ENCODE measurements at regions not wholly inside any gene's neighbourhood (a gene's known extent, or its start where the extent isn't known, plus 50 kb on each side); places are given as distances from the start of the nearest gene placed in this dataset.
"Not testable (repeated sequence)": the region's sequence is repeated elsewhere in the genome, so short reads cannot be mapped to it uniquely, and the experiment has no call there.

- DNase-seq = no peak
- in situ Hi-C loops (cut with HindIII; ENCODE audit: low pct_ligation_motif_present, low pct_unique_long_range_greater_than_20kb, low sequenced_read_pairs) = no loop called here
Observed at GRCh38 chr10:6997509-6997908, 413.3 kb downstream of the SFMBT2 start.

- in situ Hi-C loops (cut with HindIII; ENCODE audit: low pct_ligation_motif_present, low pct_unique_long_range_greater_than_20kb, low sequenced_read_pairs) = no loop called here
- DNase-seq = no peak
Observed at GRCh38 chr10:6996431-6996830, 414.4 kb downstream of the SFMBT2 start.

DNA sequence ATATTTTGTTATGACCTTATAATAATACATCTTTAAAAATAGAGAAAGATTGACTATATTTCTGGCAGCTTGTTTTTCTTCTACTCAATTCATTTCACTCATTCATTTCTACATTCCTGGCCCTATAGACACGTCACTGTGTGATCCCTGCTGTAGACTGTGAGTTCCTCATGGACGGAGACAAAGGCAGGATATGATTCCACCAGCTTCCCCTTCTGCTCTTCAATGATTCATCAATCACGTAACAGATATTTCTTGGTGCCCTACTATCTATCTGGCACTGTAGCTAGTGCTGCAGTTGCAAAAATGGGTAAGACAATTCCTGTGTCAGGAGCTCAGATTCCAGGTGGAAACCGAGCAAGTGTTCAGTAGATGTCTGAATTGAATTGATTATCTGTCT, 415.0 kb downstream of the SFMBT2 start:
- DNase-seq = no peak
- in situ Hi-C loops (cut with HindIII; ENCODE audit: low pct_ligation_motif_present, low pct_unique_long_range_greater_than_20kb, low sequenced_read_pairs) = no loop called here

- in situ Hi-C loops (cut with HindIII; ENCODE audit: low pct_ligation_motif_present, low pct_unique_long_range_greater_than_20kb, low sequenced_read_pairs) = no loop called here
- DNase-seq = no peak
Observed at GRCh38 chr10:6995341-6995740, 415.3 kb upstream of the PRKCQ start.

DNA sequence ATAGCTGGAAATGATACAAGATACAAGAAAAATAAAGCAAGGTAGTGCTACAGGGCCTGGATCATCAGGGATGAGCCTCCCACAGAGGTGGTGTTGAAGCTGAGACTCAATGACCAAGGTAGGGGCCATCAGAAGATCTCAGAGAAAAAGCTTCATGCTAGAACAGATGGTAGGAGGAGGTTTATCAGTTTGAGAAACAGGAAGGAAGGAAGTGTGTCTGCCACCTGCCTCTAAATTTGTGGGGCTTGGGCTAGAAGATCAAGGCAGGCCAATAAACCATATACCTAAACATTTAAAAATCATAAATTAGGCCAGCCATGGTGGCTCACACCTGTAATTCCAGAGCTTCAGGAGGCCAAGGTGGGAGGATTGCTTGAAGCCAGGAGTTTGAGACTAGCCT, 410.8 kb upstream of the PRKCQ start:
- DNase-seq = no peak
- in situ Hi-C loops (cut with HindIII; ENCODE audit: low pct_ligation_motif_present, low pct_unique_long_range_greater_than_20kb, low sequenced_read_pairs) = no loop called here

GRCh38 chr10:6988654-6989053, 408.6 kb upstream of the PRKCQ start:
- in situ Hi-C loops (cut with HindIII; ENCODE audit: low pct_ligation_motif_present, low pct_unique_long_range_greater_than_20kb, low sequenced_read_pairs) = no loop called here
- no peak for DNase-seq

DNA sequence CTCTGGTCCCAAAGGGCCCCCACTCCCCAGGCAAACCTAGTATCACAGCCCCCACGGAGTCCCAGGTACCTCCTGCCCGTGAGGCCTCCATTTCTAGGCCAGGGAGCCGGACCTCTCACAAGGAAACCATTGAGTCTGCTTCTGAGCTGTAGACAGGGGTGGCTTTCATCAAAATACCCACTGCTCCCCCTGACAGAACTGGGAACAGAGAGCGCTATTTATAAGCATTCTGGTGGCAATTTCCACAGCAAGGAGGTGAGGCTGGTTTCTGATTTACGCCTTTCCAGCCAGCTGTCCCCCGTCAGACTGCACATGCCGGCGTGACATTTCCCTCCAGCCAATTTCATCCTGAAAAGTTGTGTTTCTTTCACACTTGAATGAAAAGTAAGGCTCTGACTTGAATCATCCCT, 407.5 kb upstream of the PRKCQ start:
- no peak for DNase-seq
- in situ Hi-C loops (cut with HindIII; ENCODE audit: low pct_ligation_motif_present, low pct_unique_long_range_greater_than_20kb, low sequenced_read_pairs) = no loop called here

GRCh38 chr10:6986927-6987326, 406.9 kb upstream of the PRKCQ start:
- no peak for DNase-seq
- in situ Hi-C loops (cut with HindIII; ENCODE audit: low pct_ligation_motif_present, low pct_unique_long_range_greater_than_20kb, low sequenced_read_pairs) = no loop called here

- DNase-seq = no peak
- in situ Hi-C loops (cut with HindIII; ENCODE audit: low pct_ligation_motif_present, low pct_unique_long_range_greater_than_20kb, low sequenced_read_pairs) = no loop called here
Observed at GRCh38 chr10:6985644-6986043, 405.6 kb upstream of the PRKCQ start.

GRCh38 chr10:6984971-6985370, 404.9 kb upstream of the PRKCQ start:
- no peak for DNase-seq
- in situ Hi-C loops (cut with HindIII; ENCODE audit: low pct_ligation_motif_present, low pct_unique_long_range_greater_than_20kb, low sequenced_read_pairs) = no loop called here

DNA sequence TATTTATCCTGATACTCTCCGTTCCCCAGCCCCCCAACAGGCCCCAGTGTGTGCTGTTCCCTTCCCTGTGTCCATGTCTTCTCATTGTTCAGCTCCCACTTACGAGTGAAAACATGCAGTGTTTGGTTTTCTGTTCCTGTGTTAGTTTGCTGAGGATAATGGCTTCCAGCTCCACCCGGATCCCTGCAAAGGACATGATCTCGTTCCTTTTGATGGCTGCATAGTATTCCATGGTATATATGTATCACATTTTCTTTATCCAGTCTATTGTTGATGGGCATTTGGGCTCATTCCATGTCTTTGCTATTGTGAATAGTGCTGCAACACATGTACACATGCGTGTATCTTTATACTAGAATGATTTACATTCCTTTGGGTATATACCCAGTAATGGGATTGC, 403.9 kb upstream of the PRKCQ start:
- DNase-seq; in situ Hi-C loops (cut with HindIII; ENCODE audit: low pct_ligation_motif_present, low pct_unique_long_range_greater_than_20kb, low sequenced_read_pairs): not testable (repeated sequence)

DNA sequence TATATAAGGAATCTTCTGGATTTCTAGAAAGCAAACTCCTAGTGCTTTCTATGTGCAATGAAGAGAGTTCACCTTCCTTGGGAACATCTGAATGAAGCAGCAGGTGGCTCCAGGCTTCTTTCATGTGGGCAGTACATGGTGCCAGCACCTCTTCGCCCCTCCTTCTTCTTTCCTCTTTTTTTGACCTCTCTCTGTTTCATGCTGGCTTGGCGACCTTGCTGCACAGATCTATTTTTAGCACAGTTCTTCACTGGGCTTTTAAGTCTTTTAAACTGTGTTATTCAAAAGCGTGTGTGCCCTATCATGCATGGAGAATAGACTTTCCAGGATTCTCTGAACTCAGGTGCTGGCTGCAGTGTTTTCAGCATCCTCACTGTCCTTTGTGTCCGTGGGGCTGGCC, 400.3 kb upstream of the PRKCQ start:
- in situ Hi-C loops (cut with HindIII; ENCODE audit: low pct_ligation_motif_present, low pct_unique_long_range_greater_than_20kb, low sequenced_read_pairs) = no loop called here
- DNase-seq = no peak

DNA sequence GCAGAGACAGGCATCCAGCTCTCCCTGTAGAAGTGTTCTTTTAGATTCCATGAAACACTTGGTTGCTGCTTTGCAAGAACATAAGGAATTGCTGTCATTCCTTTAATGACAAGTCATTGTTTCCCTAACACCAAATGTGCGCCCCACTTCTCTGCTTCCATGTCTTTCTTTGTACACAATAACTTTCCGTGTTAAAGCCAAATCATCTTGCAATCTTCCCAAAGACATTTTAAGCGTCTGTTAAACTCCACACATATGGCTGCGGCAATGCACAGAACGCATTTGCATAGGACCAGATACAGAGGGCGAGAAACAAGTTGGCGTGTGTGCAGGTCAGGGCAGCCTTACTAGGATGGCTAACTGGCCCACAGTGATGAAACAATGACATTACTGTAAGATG, 399.3 kb upstream of the PRKCQ start:
- no peak for DNase-seq
- in situ Hi-C loops (cut with HindIII; ENCODE audit: low pct_ligation_motif_present, low pct_unique_long_range_greater_than_20kb, low sequenced_read_pairs) = no loop called here

DNA sequence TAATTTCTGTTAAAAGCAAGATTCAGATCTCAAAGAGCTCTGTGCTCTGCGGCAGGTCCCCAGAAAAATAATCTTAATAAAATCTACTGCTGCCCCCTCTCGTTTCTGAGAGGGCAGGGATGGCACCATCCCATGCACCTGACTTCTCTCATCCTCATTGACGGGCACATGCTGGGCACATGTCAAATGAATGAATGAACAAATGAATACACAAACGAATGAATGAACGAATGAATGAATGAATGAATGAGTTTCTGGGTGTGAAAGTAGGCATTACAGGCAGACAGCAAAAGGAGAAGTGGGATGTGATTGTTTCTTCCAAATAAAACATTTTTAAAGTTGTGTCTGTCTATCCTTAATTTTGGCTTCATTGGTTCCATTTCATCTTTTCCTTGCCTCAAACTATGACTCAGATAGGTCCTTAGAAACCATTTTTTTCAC, 398.1 kb upstream of the PRKCQ start:
- in situ Hi-C loops (cut with HindIII; ENCODE audit: low pct_ligation_motif_present, low pct_unique_long_range_greater_than_20kb, low sequenced_read_pairs) = no loop called here
- no peak for DNase-seq

GRCh38 chr10:6977398-6978186, 397.5 kb upstream of the PRKCQ start:
- in situ Hi-C loops (cut with HindIII; ENCODE audit: low pct_ligation_motif_present, low pct_unique_long_range_greater_than_20kb, low sequenced_read_pairs) = no loop called here
- DNase-seq = no peak

- in situ Hi-C loops (cut with HindIII; ENCODE audit: low pct_ligation_motif_present, low pct_unique_long_range_greater_than_20kb, low sequenced_read_pairs) = no loop called here
- DNase-seq = no peak
Observed at GRCh38 chr10:6973899-6974298, 393.8 kb upstream of the PRKCQ start.

DNA sequence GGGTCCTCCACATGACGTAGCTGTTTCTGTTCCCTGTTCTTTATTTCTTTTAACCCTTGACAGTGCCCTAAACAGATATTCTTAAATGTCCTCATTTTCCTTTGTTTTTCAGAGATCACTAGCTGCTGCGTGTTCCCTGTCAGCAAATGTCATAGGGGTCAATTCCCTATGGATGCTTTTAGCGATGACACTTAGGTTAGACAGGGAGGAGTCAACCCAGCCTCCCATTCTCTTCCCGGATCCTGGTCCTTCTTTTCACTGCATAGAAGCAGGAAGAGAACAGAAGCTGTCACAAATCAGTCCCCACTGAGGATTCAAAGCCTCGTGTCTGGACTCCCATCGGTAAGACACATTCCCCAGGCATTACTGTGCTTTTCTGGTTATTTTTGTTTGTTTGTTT, 392.1 kb upstream of the PRKCQ start:
- DNase-seq = no peak
- in situ Hi-C loops (cut with HindIII; ENCODE audit: low pct_ligation_motif_present, low pct_unique_long_range_greater_than_20kb, low sequenced_read_pairs) = no loop called here

- DNase-seq = no peak
- in situ Hi-C loops (cut with HindIII; ENCODE audit: low pct_ligation_motif_present, low pct_unique_long_range_greater_than_20kb, low sequenced_read_pairs) = no loop called here
Observed at GRCh38 chr10:6969659-6970058, 389.6 kb upstream of the PRKCQ start.

DNA sequence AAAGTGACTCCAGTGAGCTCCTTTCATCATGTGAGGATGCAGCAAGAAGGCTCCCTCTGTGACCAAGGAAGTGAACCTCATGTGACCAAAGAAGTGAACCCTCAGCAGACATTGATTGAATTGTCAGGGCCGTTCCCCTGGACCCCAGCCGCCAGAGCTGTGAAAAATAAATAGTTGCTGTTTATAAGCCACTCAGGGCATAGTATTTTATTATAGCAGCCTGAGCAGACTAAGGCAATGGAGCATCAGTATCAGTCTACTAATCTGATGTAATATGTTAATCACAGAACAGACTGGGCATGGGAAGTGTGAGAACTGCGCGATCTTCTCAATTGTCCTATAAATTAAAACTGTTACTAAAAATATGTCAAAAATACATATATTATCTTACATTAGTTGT, 384.5 kb upstream of the PRKCQ start:
- DNase-seq = no peak
- in situ Hi-C loops (cut with HindIII; ENCODE audit: low pct_ligation_motif_present, low pct_unique_long_range_greater_than_20kb, low sequenced_read_pairs) = no loop called here

DNA sequence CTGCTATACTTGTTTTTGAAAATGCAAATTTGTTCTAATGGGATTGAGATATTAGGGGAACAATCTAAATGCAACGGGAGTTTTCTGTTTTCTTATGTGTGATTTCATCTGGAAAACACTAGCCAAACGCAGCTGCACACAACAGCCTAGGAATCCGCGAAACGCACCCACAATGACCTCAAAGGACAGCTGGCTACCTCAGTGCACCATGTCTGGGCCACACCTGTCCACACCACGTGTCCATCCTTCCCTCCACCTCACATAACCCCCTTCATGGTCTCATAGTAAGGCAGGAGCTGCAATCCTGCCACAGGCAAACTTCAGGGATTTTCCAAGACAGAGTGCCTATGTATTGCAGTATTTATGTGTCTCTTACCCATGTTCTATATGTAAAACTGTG, 382.5 kb upstream of the PRKCQ start:
- in situ Hi-C loops (cut with HindIII; ENCODE audit: low pct_ligation_motif_present, low pct_unique_long_range_greater_than_20kb, low sequenced_read_pairs) = no loop called here
- no peak for DNase-seq

GRCh38 chr10:6958711-6959110, 378.6 kb upstream of the PRKCQ start:
- no peak for DNase-seq
- in situ Hi-C loops (cut with HindIII; ENCODE audit: low pct_ligation_motif_present, low pct_unique_long_range_greater_than_20kb, low sequenced_read_pairs) = no loop called here
